GM18868 (cell line): ENCODE measurements at regions not wholly inside any gene's neighbourhood (a gene's known extent, or its start where the extent isn't known, plus 50 kb on each side); places are given as distances from the start of the nearest gene placed in this dataset.
A peak's percentile ranks its signal among the peaks of the same experiment; 100 is the strongest.
"Not testable (repeated sequence)": the region's sequence is repeated elsewhere in the genome, so short reads cannot be mapped to it uniquely, and the experiment has no call there.

Experiments
- ATAC-seq: cut with Tn5 transposase; IDR thresholded peaks from one replicate; pipeline ENCODE4 v1.9.1; 2021; ENCODE audit warnings: mild to moderate bottlenecking, moderate library complexity; ENCODE audit not compliant: unreplicated experiment

DNA sequence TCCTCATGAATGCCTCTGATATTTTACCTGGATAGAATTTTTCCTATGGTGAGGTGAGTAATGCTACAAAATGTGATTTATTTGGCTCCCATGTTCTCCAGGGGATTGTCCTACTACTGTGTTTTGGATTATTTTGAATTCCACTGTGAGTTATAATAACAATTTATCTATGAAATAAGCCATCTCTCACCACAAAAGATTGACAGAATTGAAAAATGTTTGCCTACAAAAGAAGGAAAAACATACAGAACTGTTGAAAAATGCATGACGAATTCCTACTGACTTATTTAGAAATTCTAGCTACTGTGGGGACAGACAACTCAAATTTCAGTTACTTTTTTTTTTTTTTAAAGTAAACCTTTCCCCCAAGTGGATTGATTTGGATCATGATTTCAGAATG lies 463.7 kb upstream of the GRIN3A start:
- ATAC-seq, result no peak

DNA sequence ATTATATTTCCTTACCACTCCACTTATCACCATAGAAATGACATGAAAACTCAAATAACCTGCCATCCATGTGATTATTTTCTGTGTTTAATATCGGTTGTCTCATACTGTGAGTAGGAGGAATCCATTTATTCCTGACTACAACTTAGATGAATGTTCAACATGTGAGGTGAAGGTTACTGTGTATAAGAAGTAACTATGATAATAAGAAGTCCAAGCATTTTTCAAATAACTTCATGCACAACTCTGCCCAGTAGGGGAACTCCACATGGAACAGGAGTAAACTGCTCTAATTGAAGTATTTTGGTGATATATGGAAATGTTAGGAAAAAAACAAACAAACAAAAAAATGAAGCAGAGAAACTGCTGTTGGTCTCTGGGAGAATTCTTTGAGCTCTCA lies 447.5 kb upstream of the GRIN3A start:
- ATAC-seq, result no peak

DNA sequence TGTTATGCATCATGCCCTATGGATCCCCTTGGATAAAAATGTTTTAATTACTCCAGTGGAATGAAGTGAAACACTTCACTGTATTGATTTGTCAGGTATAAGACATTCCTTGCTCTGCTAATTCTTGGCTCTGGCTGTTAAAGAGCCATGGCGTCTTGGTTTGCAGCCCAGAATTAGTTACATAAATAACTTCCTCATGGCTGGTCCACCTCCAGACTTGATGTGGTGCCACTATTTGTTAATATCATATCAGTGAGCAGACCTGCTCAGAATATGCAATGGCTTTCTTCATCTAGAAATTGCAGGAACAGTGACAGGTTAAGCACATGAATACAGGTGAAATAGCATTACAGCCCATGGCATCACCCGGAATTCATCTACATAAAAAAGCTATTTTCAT lies 446.9 kb upstream of the GRIN3A start:
- ATAC-seq, result no peak

DNA sequence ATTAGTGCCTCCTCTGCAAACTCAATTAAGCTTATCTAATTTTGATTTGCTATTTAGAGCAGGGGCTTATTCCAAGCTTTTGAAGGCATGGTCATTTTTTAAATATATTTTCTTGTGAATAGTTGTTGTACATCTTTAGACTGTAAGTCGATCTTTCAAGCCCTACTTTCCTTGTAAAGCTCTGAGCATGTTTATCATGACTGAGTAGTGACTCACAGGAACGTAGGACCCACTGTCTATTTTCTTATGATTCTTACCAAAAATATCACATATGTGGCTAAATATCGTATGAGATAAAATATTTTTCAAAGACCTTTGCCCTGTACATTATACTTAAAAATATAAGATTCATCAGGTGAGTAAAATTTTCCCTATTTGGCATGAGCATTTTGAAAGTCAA lies 440.4 kb upstream of the GRIN3A start:
- ATAC-seq, result no peak

DNA sequence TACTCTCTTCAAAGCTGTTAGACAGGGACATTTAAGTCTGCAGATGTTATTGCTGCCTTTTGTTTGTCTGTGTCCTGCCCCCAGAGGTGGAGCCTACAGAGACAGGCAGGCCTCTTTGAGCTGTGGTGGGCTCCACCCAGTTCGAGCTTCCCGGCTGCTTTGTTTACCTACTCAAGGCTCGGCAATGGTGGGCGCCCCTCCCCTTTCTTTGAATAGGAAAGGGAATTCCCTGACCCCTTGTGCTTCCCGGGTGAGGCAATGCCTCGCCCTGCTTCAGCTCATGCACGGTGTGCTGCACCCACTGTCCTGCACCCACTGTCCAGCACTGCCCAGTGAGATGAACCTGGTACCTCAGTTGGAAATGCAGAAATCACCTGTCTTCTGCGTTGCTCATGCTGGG lies 435.8 kb upstream of the GRIN3A start:
- ATAC-seq, result not testable (repeated sequence)

DNA sequence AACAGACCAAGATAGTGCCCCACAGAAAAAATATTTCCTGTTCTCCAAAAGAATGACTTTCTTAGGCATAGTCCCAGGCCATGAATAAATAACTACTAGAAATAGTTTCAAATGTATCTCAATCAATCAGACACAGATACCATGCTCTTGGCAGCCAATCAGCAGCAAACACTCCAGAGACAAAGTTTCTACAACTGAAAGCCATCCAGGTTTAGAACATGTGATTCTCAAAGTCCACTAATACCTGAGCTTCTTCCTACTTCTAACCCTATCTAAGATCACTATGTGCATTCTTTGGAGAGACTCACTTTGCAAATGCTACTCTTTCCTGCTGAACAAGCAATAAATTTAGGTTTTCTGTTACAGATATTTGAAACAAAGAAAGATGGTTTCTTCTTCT lies 425.8 kb upstream of the GRIN3A start:
- no peak for ATAC-seq

DNA sequence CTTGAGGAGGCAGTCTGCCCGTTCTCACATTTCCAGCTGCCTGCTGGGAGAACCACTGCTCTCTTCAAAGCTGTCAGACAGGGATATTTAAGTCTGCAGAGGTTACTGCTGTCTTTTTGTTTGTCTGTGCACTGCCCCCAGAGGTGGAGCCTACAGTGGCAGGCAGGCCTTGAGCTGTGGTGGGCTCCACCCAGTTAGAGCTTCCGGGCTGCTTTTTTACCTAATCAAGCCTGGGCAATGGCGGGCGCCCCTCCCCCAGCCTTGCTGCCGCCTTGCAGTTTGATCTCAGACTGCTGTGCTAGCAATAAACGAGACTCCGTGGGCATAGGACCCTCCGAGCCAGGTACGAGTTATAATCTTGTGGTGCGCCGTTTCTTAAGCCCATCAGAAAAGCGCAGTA lies 414.6 kb upstream of the GRIN3A start:
- not testable (repeated sequence) for ATAC-seq

DNA sequence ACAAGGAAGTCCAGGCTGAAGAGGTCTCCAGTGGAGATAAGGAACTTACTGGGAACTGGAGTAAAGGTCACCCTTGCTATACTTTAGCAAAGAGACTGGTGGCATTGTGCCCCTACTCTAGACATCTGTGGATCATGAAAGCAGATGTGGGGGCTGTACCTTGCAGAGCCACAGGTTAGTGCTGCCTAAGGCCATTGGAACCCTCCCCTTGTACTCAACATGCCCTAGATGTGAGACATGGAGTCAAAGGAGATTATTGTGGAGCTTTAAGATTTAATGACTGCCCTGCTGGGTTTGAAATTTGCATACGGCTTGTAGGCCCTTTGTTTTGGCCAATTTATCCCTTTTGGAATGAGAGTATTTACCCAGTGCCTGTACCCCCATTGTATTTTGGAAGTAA lies 397.3 kb upstream of the GRIN3A start:
- ATAC-seq, result no peak

DNA sequence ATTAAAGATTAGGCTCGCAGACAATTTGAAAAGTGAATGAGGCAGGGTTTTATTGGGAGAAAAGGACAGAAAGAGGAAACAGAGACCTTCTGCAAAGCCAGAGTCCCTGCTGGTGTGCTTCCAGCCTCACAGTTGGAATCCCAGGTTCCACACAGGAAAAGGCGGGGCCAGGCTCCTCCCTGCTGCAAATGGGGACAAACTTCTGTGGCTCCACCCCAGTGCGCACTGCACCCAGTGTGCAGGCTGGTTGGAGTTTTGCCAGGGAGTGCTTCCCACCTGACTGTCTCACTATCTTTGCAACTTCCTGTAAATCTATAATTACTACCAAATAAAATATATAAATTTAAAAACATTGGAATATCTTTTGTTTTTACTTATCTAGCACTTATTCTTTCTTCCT lies 386.0 kb upstream of the GRIN3A start:
- ATAC-seq, result no peak

DNA sequence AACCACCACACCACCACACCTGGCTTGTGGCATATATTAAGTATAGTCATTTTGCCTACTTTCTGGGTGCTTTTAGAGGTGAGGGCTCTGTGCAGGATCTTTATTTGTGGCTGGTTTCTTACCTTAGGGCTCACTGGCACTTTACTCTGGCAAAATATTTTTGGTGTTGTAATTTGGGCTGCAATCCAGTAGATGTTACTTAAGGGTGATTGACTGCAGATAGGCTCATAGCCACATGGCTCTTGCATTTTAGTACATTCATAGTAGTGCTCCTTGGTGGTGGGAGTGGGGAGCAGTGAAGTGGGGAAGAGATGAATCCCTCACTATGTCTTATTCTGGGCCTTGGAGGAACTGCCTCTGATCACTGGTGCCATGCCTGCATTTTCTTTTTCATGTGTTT lies 376.1 kb upstream of the GRIN3A start:
- no peak for ATAC-seq

DNA sequence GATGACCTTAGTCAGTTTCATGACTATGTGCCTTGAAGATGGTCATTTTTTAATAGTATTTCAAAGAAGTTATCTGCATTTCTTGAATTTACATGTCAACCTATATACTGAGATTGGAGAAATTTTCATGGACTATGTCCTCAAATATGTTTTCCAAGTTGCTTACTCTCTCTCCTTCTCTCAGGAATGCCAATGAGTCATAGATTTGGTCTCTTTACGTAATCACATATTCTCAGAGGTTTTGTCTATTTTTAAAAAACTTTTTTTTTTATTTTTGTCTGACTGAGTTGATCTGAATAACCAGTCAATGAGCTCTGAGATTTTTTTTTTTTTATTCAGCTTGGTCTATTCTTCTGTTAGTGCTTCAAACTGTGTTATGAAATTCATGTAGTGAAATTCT lies 374.7 kb upstream of the GRIN3A start:
- ATAC-seq, result no peak

DNA sequence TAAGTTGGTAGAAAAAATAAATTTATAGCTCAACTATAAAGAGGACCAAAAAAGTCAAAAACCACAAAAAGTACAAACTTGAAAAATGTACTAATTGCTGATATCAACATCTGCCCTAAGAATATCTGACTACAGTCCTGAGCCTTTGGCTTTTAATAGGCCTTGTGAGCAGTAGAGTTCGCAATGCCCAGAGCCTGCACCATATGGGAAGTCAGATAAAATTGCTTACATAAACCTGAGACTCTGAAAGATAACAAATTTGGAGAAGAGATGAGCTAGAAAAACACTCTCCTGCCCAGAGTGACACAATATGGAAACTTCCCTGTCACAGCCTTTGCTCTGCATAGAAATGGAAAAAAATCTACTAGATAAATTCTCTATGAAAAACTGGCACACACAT lies 368.0 kb upstream of the GRIN3A start:
- no peak for ATAC-seq

DNA sequence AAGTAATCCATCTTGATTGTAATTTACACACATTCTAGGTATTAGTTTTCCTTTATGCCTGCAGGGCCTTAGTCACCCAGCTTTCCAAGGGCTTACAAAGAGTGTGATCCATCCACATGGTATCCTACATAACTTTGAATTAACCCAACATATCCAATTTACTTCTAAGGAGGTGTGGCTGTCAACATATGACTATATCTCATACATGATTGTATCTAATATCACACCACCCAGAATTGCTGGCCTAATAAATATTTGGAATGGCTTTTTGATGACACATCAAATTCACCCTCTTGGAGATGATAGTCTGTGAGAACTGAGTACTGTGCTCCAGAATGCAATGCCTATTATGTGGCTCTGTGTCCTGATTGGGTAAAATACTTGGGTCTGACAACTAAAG lies 363.3 kb upstream of the GRIN3A start:
- ATAC-seq, result no peak

DNA sequence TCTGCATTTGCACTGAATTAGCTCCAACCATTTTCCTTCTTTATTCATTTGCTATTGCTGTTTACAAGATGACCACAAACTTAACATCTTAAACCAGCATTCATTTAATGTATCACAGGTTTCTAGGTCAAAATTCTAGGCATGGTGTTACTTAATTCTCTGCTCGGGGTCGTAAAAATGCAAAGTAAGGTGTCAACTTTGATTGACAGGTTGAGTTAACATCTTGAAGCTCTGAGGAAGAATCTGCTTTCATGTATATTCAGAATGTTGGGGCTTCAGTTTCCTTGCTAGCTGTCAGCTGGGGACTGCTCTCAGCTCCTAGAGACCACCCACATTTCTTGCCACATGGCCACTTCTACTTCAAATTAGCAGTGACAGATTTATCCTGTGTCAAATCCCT lies 348.7 kb upstream of the GRIN3A start:
- no peak for ATAC-seq

DNA sequence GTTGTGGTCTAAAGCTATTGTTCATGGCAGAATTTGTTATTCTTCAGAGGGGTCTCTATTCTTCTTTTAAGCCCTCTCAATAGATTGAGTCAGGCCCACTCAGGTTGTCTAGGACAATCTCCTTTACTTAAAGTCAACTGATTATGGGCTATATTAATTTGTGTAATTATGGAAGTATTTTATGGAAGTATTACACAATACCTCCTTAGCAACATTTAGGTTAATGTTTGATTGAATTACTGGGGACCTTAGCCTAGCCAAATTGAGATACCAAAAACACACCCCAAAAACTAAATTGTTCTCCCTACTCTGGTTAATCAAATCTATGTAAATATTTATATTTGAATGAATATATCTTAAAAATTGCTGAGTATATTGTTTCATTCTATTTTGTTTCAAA lies 347.1 kb upstream of the GRIN3A start:
- no peak for ATAC-seq

DNA sequence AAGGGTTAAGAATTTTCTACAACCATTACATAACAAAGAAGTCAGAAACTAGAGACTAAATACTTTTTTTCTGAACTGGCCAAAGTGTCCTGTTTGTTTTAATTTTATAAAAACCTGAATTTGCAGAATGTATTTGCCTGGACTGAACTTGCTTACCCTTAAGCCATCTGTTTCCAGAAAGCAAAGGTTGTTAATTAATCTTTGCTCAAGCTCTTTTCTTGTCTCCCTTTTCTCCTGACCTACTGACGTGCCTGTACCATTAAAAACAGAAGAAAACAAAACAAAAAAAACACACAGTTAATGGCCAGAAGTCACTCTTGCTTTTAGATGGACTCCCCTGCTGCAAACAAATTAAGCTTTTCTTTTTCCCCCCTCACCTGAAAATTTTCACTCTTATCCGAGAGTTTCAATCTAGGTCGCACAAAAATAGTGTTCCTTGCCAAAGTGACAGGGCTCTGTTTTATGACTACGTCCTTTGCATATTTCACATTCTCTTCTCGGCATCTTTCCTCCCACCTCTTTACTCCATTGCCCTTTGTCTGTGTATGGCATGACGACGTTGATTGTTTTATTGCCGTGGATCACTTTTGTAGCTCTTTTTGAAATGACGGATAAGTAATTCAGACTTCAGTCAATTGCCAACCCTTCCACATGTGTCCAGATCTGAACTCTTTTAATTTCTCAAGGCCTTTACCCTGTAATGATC lies 333.8 kb upstream of the GRIN3A start:
- no peak for ATAC-seq

DNA sequence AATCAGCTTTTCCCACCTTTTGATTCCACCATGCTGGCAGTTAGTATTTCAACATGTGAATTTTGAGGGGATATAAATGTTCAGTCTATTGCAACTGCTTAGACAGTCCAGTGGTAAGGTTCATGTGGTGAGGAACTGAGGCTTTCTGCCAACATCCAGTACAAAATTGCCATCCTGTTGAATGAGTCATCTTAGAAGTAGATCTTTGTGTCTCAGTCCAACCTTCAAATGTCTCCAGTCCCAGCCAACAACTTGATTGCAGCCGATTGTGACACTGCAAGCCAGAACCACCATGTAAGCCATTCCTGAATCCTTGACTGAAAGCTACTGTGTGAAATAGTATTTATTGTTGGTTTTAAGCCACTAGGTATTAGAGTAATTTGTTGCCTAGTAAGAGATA lies 331.5 kb upstream of the GRIN3A start:
- no peak for ATAC-seq

DNA sequence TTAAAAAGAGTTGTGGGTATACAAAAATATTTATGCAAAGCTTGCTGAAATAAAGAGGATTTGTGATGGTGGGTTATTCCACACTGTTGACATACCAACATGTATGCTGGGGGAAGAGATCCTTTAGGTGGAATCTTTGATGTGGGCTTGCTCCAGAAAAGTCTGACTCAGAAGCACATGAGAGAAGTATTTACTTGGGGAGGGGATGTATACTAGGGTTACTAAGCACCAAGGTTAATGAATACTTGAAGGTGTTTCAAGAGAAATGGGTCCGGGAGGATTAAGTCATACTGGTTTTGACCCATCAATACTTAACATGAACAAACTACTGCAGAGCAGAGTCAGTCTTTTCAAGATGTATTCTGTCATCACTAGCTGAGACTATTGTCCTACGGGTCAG lies 316.4 kb upstream of the GRIN3A start:
- no peak for ATAC-seq

DNA sequence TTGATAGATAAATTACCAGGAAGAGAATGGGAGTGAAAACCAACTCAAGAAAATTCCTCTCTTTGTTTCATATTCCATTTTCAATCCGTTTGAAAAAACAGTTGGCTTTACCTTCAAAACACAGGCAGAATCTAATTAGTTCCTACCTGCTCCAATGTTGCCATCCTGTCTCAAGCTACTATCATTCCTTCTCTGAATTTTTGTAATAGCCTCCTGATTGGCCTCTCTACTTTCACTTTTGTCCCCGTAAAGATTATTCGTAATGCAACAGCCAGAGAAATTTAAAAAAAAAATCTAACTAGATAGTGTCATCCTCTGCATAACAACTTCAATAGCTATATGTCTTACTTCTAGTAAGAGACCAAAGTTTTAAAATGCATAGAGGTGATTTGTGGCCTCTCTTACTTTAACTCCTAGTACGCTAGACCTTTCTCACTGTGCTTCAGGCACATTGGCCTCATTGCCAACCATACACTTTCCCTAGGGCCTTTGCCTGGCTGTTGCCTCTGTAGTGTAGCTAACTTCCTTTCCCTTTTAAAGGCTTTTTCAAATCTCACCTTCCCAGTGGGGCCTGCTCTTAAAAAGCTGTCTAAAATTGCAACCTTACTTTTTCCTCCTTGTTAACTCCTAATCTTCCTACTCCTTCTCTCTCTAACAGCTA lies 311.3 kb upstream of the GRIN3A start:
- ATAC-seq, result no peak

DNA sequence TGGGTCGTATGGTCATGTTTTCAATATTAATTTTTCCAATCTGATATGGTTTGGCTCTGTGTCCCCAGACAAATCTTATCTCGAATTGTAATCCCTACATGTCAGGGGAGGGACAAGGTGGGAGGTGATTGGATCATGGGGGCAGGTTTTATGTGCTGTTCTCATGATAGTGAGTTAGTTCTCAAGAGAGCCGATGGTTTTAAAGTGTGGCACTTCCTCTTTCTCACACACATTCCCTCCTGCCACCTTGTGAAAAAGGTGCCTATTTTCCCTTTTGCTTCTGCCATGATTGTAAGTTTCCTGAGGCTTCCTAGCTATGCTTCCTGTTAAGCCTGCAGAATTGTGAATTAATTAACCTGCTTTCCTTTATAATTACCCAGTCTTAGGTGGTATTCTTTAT lies 309.1 kb upstream of the GRIN3A start:
- ATAC-seq, result peak; percentile 54

DNA sequence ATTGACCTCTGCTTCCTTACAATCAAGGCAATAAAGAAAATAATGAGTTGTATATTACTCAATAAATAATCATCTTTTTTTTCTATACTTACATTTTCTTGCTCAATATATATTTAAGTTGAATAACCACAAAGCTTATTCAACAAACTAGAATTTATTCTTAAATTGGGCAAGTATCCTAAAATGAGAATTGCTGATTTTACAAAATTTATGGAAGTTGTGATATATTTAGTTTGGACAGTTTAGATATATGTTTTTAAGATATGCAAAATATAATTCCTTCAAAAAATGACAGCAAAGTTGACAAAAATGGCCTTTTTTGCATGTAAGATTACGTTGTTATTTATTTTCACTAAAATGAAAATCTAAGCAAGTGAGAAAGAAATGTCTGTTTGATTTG lies 305.7 kb upstream of the GRIN3A start:
- ATAC-seq, result no peak

DNA sequence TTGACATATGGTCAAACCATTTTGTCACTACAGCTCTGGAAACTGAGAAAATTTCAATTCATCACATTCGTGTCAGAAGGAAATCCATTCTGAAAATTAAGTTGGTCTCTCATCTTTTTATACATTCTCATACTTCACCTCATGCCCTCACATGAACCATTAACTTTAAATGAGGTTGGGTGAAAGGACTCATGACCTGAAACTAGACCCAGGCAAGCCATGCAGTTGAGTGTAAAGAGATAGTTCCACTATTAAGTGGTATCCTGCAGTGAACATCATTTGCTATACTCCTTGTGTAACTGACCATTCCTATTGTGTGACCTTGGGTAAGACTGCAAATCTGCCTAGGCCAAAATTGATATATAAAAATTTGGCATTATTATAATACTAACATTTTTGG lies 299.6 kb upstream of the GRIN3A start:
- ATAC-seq, result no peak

DNA sequence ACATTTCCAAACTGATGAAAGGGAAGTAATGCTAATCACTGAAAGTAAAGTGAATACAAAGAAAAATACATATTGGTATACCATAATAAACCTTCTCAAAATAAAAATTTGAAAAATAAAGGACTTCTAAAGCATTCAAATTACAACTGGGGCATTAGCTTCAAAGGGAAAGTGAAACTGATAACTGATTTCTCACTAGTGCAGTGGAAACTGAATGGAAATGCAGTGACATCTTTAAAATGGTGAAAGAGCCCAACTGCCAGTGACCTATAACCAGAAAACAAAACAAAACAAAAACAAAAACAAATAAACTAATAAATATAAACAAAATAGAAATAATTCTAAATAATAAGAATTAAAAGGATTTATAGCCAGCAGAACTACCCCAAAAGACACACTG lies 297.5 kb upstream of the GRIN3A start:
- peak; percentile 88 for ATAC-seq
